WTC11 (cell line): ENCODE measurements at regions not wholly inside any gene's neighbourhood (a gene's known extent, or its start where the extent isn't known, plus 50 kb on each side); places are given as distances from the start of the nearest gene placed in this dataset.

Source experiments
- CTCF ChIP-seq: fragments of 200-600 bp; IDR thresholded peaks from 2 replicates; pipeline ENCODE4 v1.8.0; 2022; ENCODE audit warnings: antibody characterized with exemption
- NR2C2 ChIP-seq: sonication (generic); formaldehyde crosslinking; IDR thresholded peaks from 2 replicates; pipeline ENCODE4 v1.8.0; 2022; ENCODE audit warnings: mild to moderate bottlenecking, missing genetic modification reagents

- TF ChIP-seq CTCF (no peak), NR2C2 (CRISPR knock-in tag) (no peak)
Observed at GRCh38 chr3:182063742-182064141, 352.0 kb downstream of the SOX2 start.
